Activated CD4-positive, CD25-positive, alpha-beta regulatory T cell treated with anti-CD3 and anti-CD28 coated beads, Interleukin-2, amount 50 U/mL, for 24 hours (primary cell): ENCODE measurements at regions not wholly inside any gene's neighbourhood (a gene's known extent, or its start where the extent isn't known, plus 50 kb on each side); places are given as distances from the start of the nearest gene placed in this dataset.
A peak's percentile ranks its signal among the peaks of the same experiment; 100 is the strongest.

ENCODE experiments used
- ATAC-seq, 2 donors: fragments of 150-1000 bp; cut with Tn5 transposase; one replicate each; pipeline ENCODE4 v1.10.0; 2021; ENCODE audit warnings: mild to moderate bottlenecking in 1 of 2, moderate library complexity in 1 of 2

- no peak for ATAC-seq
These were observed 186.0 kb downstream of the PSMG1 start for GRCh38 chr21:38997051-38997842.

- ATAC-seq = no peak
These were observed 186.9 kb downstream of the PSMG1 start for GRCh38 chr21:38996355-38996754.

GRCh38 chr21:38995731-38996130 lies 187.5 kb downstream of the PSMG1 start:
- ATAC-seq = no peak

- ATAC-seq = no peak
These were observed 188.1 kb downstream of the PSMG1 start for GRCh38 chr21:38995071-38995669.

- ATAC-seq = no peak
These were observed 188.3 kb downstream of the ETS2 start for GRCh38 chr21:38994042-38994441.

GRCh38 chr21:38993561-38993960 lies 187.8 kb downstream of the ETS2 start:
- ATAC-seq = no peak

GRCh38 chr21:38992737-38993136 lies 187.0 kb downstream of the ETS2 start:
- no peak for ATAC-seq

GRCh38 chr21:38990424-38990794 lies 184.7 kb downstream of the ETS2 start:
- no peak for ATAC-seq

GRCh38 chr21:38989745-38990423 lies 184.2 kb downstream of the ETS2 start:
- no peak for ATAC-seq

GRCh38 chr21:38989379-38989744 lies 183.6 kb downstream of the ETS2 start:
- ATAC-seq = no peak

- ATAC-seq = no peak
These were observed 183.0 kb downstream of the ETS2 start for GRCh38 chr21:38988509-38989378.

GRCh38 chr21:38987633-38988508 lies 182.1 kb downstream of the ETS2 start:
- no peak for ATAC-seq

- ATAC-seq = no peak
These were observed 181.3 kb downstream of the ETS2 start for GRCh38 chr21:38986806-38987632.

- ATAC-seq = no peak
These were observed 180.7 kb downstream of the ETS2 start for GRCh38 chr21:38986406-38986805.

- peak; percentile 61 to 74 for ATAC-seq
These were observed 180.0 kb downstream of the ETS2 start for GRCh38 chr21:38985568-38986378.

- ATAC-seq = no peak
These were observed 179.3 kb downstream of the ETS2 start for GRCh38 chr21:38984982-38985567.

GRCh38 chr21:38984568-38984967 lies 178.8 kb downstream of the ETS2 start:
- no peak for ATAC-seq

- no peak for ATAC-seq
These were observed 177.8 kb downstream of the ETS2 start for GRCh38 chr21:38983560-38983959.

- ATAC-seq = no peak
These were observed 177.1 kb downstream of the ETS2 start for GRCh38 chr21:38982804-38983203.

- ATAC-seq = no peak
These were observed 176.4 kb downstream of the ETS2 start for GRCh38 chr21:38982096-38982495.
